ENCODE measurements at regions not wholly inside any gene's neighbourhood (a gene's known extent, or its start where the extent isn't known, plus 50 kb on each side); places are given as distances from the start of the nearest gene placed in this dataset.

DNA sequence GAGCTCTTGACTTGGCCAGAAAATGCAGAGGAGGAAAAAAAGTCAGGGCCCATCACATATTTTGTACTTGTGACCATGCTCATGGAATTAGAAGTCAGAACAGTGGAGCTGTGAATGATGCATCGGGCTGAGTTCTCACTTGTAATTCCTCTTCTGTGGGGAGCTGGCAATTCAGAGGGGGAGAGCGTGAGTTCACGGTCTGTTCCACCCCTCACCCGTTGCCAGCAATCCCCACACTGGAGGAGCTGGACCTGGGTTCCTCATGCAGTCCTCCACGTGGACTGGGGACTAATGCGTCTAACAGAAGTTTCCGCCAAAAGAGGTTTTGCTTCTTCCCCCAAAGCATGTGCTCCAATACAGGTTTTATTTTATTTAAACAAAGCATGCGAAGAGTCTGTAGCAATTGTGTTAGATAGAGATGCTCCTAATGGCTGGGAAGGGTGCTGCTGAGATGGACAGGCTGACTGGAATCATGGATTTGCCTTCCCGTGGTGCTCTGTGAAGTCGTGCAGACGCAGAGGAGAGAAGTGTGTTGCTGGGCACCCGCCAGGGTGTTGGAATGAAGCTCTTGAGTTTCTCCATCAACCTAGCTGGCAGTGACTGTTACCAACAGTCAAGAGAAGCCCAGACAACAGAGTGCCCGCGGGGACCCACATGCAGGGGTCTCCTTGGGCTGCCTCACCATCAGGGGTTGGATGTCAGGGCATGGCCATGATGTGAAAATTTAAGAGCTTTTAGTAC, 77.4 kb upstream of the PCSK6 start:
- no peaks in the 10 kb centered on the region for H4K20me1 ChIP-seq
- H3K9ac ChIP-seq, result no peak overlapping the region
- H3K36me3 ChIP-seq, result no peaks in the 10 kb centered on the region
- peaks cover 0 to 6% (median 0%) of the 10 kb centered on the region in 11 experiments; a peak in 1 of 22 replicates for H3K9me3 ChIP-seq (replicated peaks in 1 of 11)
- TF ChIP-seq Cebpa-rat (IDR thresholded peaks at IDR 0.05), result no peak
- H3K27ac ChIP-seq, result no peak overlapping the region
- H3K4me3 ChIP-seq, result no peak overlapping the region
- H3K4me2 ChIP-seq, result no peak overlapping the region
- no peaks in the 10 kb centered on the region for H3K27me3 ChIP-seq
- H3K4me1 ChIP-seq, result peaks cover 0 to 7% (median under 1%) of the 10 kb centered on the region in 10 experiments; a peak in 8 of 20 replicates

DNA sequence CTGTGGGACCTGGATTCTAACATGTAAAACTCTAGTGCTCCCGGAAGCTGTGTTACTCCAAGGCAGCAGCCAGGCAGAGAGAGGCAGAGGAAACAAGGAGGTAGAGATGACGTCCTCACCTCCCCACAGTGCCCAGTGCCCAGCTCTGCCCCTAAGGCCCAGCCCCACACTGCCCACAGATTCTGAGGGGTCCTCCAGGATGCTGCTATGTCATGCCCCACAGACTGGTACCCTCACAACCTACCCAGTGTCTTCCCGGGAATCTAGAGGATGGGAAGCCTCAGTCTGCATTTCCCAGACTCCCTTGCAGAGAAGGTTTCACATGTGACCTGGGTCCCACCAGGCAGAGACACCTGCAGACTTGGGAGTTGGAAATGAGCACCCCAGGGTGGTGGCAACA, 75.9 kb upstream of the PCSK6 start:
- Histone ChIP-seq H3K9ac (no peak overlapping the region), H3K36me3 (no peaks in the 10 kb centered on the region), H3K27ac (no peak overlapping the region), H3K9me3 (replicated peaks in 1 of 11) (peaks cover 0 to 6% (median 0%) of the 10 kb centered on the region in 11 experiments; a peak in 1 of 22 replicates), H3K4me2 (no peak overlapping the region), H3K4me1 (peaks cover 14 to 22% (median 16%) of the 10 kb centered on the region in 10 experiments), H4K20me1 (no peaks in the 10 kb centered on the region), H3K4me3 (no peak overlapping the region), H3K27me3 (no peaks in the 10 kb centered on the region)
- no peak for TF ChIP-seq Cebpa-rat (IDR thresholded peaks at IDR 0.05)

DNA sequence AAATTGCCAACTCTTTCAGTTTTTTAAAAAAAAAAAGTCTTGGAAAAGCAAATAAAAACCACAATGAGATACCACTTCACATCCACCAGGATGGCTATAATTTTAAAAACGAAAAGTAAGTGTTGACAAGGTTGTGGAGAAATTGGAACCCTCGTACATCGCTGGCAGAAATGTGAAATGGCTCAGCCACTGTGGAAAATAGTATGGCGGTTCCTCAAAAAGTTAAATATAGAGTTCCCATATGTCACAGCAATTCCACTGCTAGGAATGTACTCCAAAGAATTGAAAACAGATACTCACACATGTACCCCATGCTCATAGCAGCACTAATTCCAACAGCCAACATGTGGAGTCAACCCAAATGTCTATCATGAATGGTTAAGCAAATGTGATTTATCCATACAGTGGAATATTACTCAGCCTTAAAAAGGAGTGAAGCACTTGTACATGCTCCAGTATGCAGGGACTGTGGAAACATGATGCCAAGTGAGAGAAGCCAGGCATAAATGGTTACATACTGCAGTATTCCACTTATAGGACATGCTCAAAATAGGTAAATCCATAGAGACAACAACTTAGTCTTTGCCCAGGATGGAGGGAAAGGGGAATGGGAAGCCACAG, 73.8 kb upstream of the PCSK6 start:
- Histone ChIP-seq H3K4me3 (no peak overlapping the region), H3K4me2 (no peak overlapping the region), H3K9me3 (replicated peaks in 1 of 11) (peaks cover 0 to 6% (median 0%) of the 10 kb centered on the region in 11 experiments; a peak in 1 of 22 replicates), H3K9ac (no peak overlapping the region), H3K36me3 (no peaks in the 10 kb centered on the region), H3K27me3 (no peaks in the 10 kb centered on the region), H4K20me1 (no peaks in the 10 kb centered on the region), H3K27ac (no peak overlapping the region), H3K4me1 (peaks cover 26 to 43% (median 36%) of the 10 kb centered on the region in 10 experiments)
- no peak for TF ChIP-seq Cebpa-rat (IDR thresholded peaks at IDR 0.05)

GRCh38 chr15:101562428-101563059, 73.0 kb upstream of the PCSK6 start:
- no peak for TF ChIP-seq Cebpa-rat (IDR thresholded peaks at IDR 0.05)
- Histone ChIP-seq H3K4me1 (peaks cover 26 to 49% (median 40%) of the 10 kb centered on the region in 10 experiments), H3K27ac (no peak overlapping the region), H3K36me3 (no peaks in the 10 kb centered on the region), H3K9ac (no peak overlapping the region), H3K4me2 (peak overlapping the region in 4 of 11 experiments; percentile 17 to 87 (median 78); a peak in 5 of 22 replicates), H4K20me1 (no peaks in the 10 kb centered on the region), H3K4me3 (no peak overlapping the region), H3K9me3 (replicated peaks in 1 of 11) (peaks cover 0 to 6% (median 0%) of the 10 kb centered on the region in 11 experiments; a peak in 1 of 22 replicates), H3K27me3 (no peaks in the 10 kb centered on the region)

DNA sequence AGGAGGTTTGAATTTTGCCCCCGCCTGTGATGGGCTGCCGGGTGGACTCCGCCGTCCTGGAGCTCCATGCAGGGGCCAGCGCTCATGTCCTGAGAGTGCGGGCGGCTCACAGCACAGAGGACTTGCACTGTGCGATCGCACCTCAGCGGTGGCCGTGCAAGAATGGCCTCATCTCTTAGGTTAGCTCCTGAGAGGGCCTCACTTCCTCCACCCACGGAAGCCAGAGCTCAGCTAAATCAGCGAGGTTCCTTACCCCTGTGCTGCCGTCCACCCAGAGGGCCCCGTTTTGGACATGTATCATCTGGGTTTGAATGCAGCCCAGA, 72.0 kb upstream of the PCSK6 start:
- H3K9ac ChIP-seq, result no peak overlapping the region
- no peaks in the 10 kb centered on the region for H4K20me1 ChIP-seq
- H3K27me3 ChIP-seq, result no peaks in the 10 kb centered on the region
- TF ChIP-seq Cebpa-rat (IDR thresholded peaks at IDR 0.05), result no peak
- H3K4me1 ChIP-seq, result peaks cover 26 to 49% (median 40%) of the 10 kb centered on the region in 10 experiments
- no peaks in the 10 kb centered on the region for H3K36me3 ChIP-seq
- no peak overlapping the region for H3K27ac ChIP-seq
- H3K9me3 ChIP-seq (replicated peaks in 1 of 11), result peaks cover 0 to 6% (median 0%) of the 10 kb centered on the region in 11 experiments; a peak in 1 of 22 replicates
- peak overlapping the region; percentile 49 to 87 (median 79) for H3K4me2 ChIP-seq
- H3K4me3 ChIP-seq, result no peak overlapping the region

DNA sequence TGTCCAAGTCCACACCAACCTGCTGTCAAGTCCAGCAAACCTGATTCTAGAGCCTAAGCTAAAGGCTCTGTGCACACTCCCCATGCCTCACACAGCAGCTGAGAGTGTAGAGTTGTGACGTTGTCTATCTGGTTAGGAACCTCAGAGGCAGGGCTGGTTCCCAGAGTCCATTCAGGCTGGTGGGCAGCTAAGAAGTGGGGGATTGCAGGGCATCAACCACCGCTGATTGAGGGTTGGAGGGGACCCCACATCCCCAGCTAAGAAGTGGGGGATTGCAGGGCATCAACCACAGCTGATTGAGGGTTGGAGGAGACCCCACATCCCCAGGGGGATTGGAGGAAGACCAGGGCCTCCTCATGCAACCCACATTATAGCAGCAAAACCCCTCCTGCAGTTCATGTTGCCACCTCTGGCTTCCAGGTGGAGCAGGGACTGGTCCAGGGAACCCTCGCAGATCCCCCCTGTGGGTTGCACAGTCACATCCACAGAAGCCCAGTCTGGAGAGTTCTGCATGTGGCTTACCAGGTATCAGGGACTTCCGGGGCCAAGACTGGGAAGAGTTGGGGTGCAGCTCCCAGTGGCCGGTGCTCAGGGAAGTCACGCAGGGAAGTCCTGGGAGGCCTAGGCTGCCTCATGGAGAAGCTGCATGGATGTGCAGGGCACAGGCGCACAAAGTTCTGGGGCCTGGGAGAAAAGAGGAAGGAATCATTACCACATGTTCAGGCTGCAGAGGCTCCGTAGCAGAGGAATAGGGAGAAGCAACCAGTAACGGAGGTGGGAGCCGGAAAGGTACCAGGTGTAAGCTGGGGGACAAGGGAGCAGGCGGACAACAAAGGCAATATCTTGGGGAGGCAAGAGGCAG, 71.4 kb upstream of the PCSK6 start:
- H3K4me1 ChIP-seq, result peaks cover 26 to 49% (median 40%) of the 10 kb centered on the region in 10 experiments
- H3K4me2 ChIP-seq, result peak overlapping the region; percentile 70 to 87 (median 79)
- H3K9me3 ChIP-seq (replicated peaks in 1 of 11), result peaks cover 0 to 6% (median 0%) of the 10 kb centered on the region in 11 experiments; a peak in 1 of 22 replicates
- H3K4me3 ChIP-seq, result no peak overlapping the region
- TF ChIP-seq Cebpa-rat (IDR thresholded peaks at IDR 0.05), result no peak
- no peaks in the 10 kb centered on the region for H3K36me3 ChIP-seq
- peak overlapping the region in 1 of 11 experiments; percentile 47; a peak in 1 of 22 replicates for H3K9ac ChIP-seq
- no peaks in the 10 kb centered on the region for H4K20me1 ChIP-seq
- peak overlapping the region in 2 of 11 experiments; percentile 44 to 50; a peak in 3 of 22 replicates for H3K27ac ChIP-seq
- H3K27me3 ChIP-seq, result no peaks in the 10 kb centered on the region

GRCh38 chr15:101559952-101560351, 70.4 kb upstream of the PCSK6 start:
- peak overlapping the region; percentile 70 to 87 (median 79) for H3K4me2 ChIP-seq
- TF ChIP-seq Cebpa-rat (IDR thresholded peaks at IDR 0.05), result no peak
- H3K36me3 ChIP-seq, result no peaks in the 10 kb centered on the region
- peak overlapping the region in 1 of 11 experiments; percentile 47; a peak in 2 of 22 replicates for H3K9ac ChIP-seq
- peaks cover 26 to 49% (median 40%) of the 10 kb centered on the region in 10 experiments for H3K4me1 ChIP-seq
- H3K4me3 ChIP-seq, result no peak overlapping the region
- peak overlapping the region in 4 of 11 experiments; percentile 36 to 50 (median 42); a peak in 5 of 22 replicates for H3K27ac ChIP-seq
- no peaks in the 10 kb centered on the region for H3K27me3 ChIP-seq
- peaks cover 0 to 6% (median 0%) of the 10 kb centered on the region in 11 experiments; a peak in 1 of 22 replicates for H3K9me3 ChIP-seq (replicated peaks in 1 of 11)
- H4K20me1 ChIP-seq, result no peaks in the 10 kb centered on the region

GRCh38 chr15:101558221-101558941, 68.9 kb upstream of the PCSK6 start:
- Histone ChIP-seq H3K27ac (no peak overlapping the region), H3K4me1 (peaks cover 26 to 49% (median 40%) of the 10 kb centered on the region in 10 experiments), H3K4me3 (no peak overlapping the region), H4K20me1 (no peaks in the 10 kb centered on the region), H3K9ac (no peak overlapping the region), H3K36me3 (no peaks in the 10 kb centered on the region), H3K4me2 (peak overlapping the region in 8 of 11 experiments; percentile 26 to 87 (median 80); a peak in 15 of 22 replicates), H3K9me3 (replicated peaks in 1 of 11) (peaks cover 0 to 3% (median 0%) of the 10 kb centered on the region in 11 experiments; a peak in 1 of 22 replicates), H3K27me3 (no peaks in the 10 kb centered on the region)
- TF ChIP-seq Cebpa-rat (IDR thresholded peaks at IDR 0.05), result no peak

Measured in BLaER1 treated with 17β-estradiol and CSF1 and Interleukin-3, amounts not matched to agents 10 nM and 100 nM (cell line).